HG03135 (cell line): ENCODE measurements at regions not wholly inside any gene's neighbourhood (a gene's known extent, or its start where the extent isn't known, plus 50 kb on each side); places are given as distances from the start of the nearest gene placed in this dataset.
"Not testable (repeated sequence)": the region's sequence is repeated elsewhere in the genome, so short reads cannot be mapped to it uniquely, and the experiment has no call there.

Source experiments
- ATAC-seq: cut with Tn5 transposase; IDR thresholded peaks from one replicate; pipeline ENCODE4 v1.9.1; 2021; ENCODE audit warnings: mild to moderate bottlenecking, moderate library complexity; ENCODE audit not compliant: unreplicated experiment

- ATAC-seq, result not testable (repeated sequence)
These were observed 95.5 kb upstream of the PLEKHM1 start for GRCh38 chr17:45585794-45586650.

GRCh38 chr17:45586651-45586934 is 96.1 kb upstream of the PLEKHM1 start:
- not testable (repeated sequence) for ATAC-seq

GRCh38 chr17:45592433-45592923 is 102.0 kb upstream of the PLEKHM1 start:
- not testable (repeated sequence) for ATAC-seq

GRCh38 chr17:45596347-45596746 is 105.8 kb upstream of the PLEKHM1 start:
- not testable (repeated sequence) for ATAC-seq

GRCh38 chr17:45600052-45601012 is 109.8 kb upstream of the PLEKHM1 start:
- not testable (repeated sequence) for ATAC-seq

- not testable (repeated sequence) for ATAC-seq
These were observed 110.5 kb upstream of the PLEKHM1 start for GRCh38 chr17:45601013-45601412.

GRCh38 chr17:45601605-45602539 is 111.4 kb upstream of the PLEKHM1 start:
- not testable (repeated sequence) for ATAC-seq

- not testable (repeated sequence) for ATAC-seq
These were observed 115.2 kb upstream of the PLEKHM1 start for GRCh38 chr17:45605751-45606150.

GRCh38 chr17:45619984-45620405 is 129.5 kb upstream of the PLEKHM1 start:
- ATAC-seq, result peak; percentile 98

- ATAC-seq, result peak; percentile 47
These were observed 129.9 kb upstream of the PLEKHM1 start for GRCh38 chr17:45620468-45620867.

GRCh38 chr17:45621087-45621486 is 130.6 kb upstream of the PLEKHM1 start:
- ATAC-seq, result not testable (repeated sequence)

- not testable (repeated sequence) for ATAC-seq
These were observed 131.8 kb upstream of the PLEKHM1 start for GRCh38 chr17:45622295-45622694.

GRCh38 chr17:45628019-45628418 is 137.5 kb upstream of the PLEKHM1 start:
- no peak for ATAC-seq

- ATAC-seq, result no peak
These were observed 141.4 kb upstream of the PLEKHM1 start for GRCh38 chr17:45631941-45632340.

GRCh38 chr17:45639297-45639849 is 144.7 kb upstream of the CRHR1 start:
- ATAC-seq, result no peak

GRCh38 chr17:45640141-45640850 is 143.8 kb upstream of the CRHR1 start:
- ATAC-seq, result no peak

GRCh38 chr17:45641541-45641940 is 142.6 kb upstream of the CRHR1 start:
- ATAC-seq, result no peak

GRCh38 chr17:45643591-45643990 is 140.5 kb upstream of the CRHR1 start:
- ATAC-seq, result no peak

GRCh38 chr17:45644637-45645036 is 139.5 kb upstream of the CRHR1 start:
- ATAC-seq, result not testable (repeated sequence)
